B cell (primary cell): ENCODE measurements at regions not wholly inside any gene's neighbourhood (a gene's known extent, or its start where the extent isn't known, plus 50 kb on each side); places are given as distances from the start of the nearest gene placed in this dataset.
"Not testable (repeated sequence)": the region's sequence is repeated elsewhere in the genome, so short reads cannot be mapped to it uniquely, and the experiment has no call there.

Experiments used
- EZH2 ChIP-seq: IDR thresholded peaks from 2 replicates; pipeline ENCODE4 v1.6.1; 2012; ENCODE audit warnings: borderline replicate concordance, low read depth, mild to moderate bottlenecking, moderate library complexity, low read length; ENCODE audit not compliant: insufficient read depth, poor library complexity, severe bottlenecking
- TF ChIP-seq, protein P1 (sequence below): fragments of 200-600 bp; IDR thresholded peaks from one replicate; pipeline ENCODE4 v1.8.0; 2022; ENCODE audit warnings: antibody characterized with exemption, mild to moderate bottlenecking

- TF ChIP-seq, protein P1, sequence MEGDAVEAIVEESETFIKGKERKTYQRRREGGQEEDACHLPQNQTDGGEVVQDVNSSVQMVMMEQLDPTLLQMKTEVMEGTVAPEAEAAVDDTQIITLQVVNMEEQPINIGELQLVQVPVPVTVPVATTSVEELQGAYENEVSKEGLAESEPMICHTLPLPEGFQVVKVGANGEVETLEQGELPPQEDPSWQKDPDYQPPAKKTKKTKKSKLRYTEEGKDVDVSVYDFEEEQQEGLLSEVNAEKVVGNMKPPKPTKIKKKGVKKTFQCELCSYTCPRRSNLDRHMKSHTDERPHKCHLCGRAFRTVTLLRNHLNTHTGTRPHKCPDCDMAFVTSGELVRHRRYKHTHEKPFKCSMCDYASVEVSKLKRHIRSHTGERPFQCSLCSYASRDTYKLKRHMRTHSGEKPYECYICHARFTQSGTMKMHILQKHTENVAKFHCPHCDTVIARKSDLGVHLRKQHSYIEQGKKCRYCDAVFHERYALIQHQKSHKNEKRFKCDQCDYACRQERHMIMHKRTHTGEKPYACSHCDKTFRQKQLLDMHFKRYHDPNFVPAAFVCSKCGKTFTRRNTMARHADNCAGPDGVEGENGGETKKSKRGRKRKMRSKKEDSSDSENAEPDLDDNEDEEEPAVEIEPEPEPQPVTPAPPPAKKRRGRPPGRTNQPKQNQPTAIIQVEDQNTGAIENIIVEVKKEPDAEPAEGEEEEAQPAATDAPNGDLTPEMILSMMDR, result not testable (repeated sequence)
- not testable (repeated sequence) for TF ChIP-seq EZH2
Observed at GRCh38 chr2:67780841-67781240, 282.0 kb downstream of the C1D start.
